HCT116 (cell line): ENCODE measurements at regions not wholly inside any gene's neighbourhood (a gene's known extent, or its start where the extent isn't known, plus 50 kb on each side); places are given as distances from the start of the nearest gene placed in this dataset.

ENCODE experiments used
- ATAC-seq: fragments of 200-7000 bp; cut with Tn5 transposase; 2 replicates; pipeline ENCODE4 v1.9.1; 2020; ENCODE audit warnings: mild to moderate bottlenecking, moderate library complexity
- BruUV-seq: library from RNA; stranded (reverse); fragments of 400-500 nt; replicated peaks from 2 replicates; lab custom pipeline; 2021; lab: Mats Ljungman, UMichigan
- CTCF ChIA-PET: fragments of 300-600 bp; sonication (Branson Sonifier 250); formaldehyde crosslinking; loops from one replicate; lab custom pipeline; 2021; ENCODE audit warnings: antibody characterized with exemption; lab: Charles Lee
- POLR2A ChIA-PET: fragments of 300-600, 350-600 bp; sonication (Branson Sonifier 250); formaldehyde crosslinking; loops from one replicate; lab custom pipeline; 2021; ENCODE audit warnings: antibody characterized with exemption; lab: Charles Lee
- RAD21 ChIA-PET, 2 experiments: fragments of 300-600 bp; sonication (Branson Sonifier 250); formaldehyde crosslinking; loops; one replicate each; lab custom pipeline; 2023; ENCODE audit warnings: low total read pairs in 2 of 2; ENCODE audit not compliant: uncharacterized antibody in 2 of 2, unreplicated experiment in 2 of 2, low non-redundant PET in 1 of 2; lab: Charles Lee
- DNase-seq: peaks from one replicate; pipeline ENCODE4 v3.0.0-alpha.2; 2010; ENCODE audit warnings: low read depth, low spot score
- H2AFZ ChIP-seq: fragments of 200-600 bp; shearing (Covaris generic), sonication (generic); 2 replicates; pipeline ENCODE4 v1.6.1; 2017; ENCODE audit warnings: low read depth, mixed run types, mixed read lengths, antibody characterized with exemption, low read length; ENCODE audit not compliant: poor library complexity, severe bottlenecking
- H3K27ac ChIP-seq: 2 replicates; pipeline ENCODE4 v1.5.1; 2012; ENCODE audit warnings: low read depth, low read length
- H3K27me3 ChIP-seq: fragments of 200-600 bp; sonication (generic); 2 replicates; pipeline ENCODE4 v1.6.1; 2016; ENCODE audit warnings: mixed run types, low read length, mixed read lengths; ENCODE audit not compliant: insufficient read depth
- H3K36me3 ChIP-seq, 2 experiments: fragments of 200-500 bp in 1 of 2; fragments of 200-600 bp in 1 of 2; sonication (Bioruptor generic) in 1 of 2; sonication (generic) in 1 of 2; 2 replicates each; pipeline versions ENCODE4 v1.5.1 to v1.6.1; 2014 to 2016; ENCODE audit warnings: low read length in 2 of 2, inconsistent platforms in 1 of 2, mixed read lengths in 1 of 2, mixed run types in 1 of 2; ENCODE audit not compliant: insufficient read depth in 2 of 2, control insufficient read depth in 1 of 2
- H3K4me1 ChIP-seq, 2 experiments: fragments of 200-600 bp in 1 of 2; sonication (generic) in 1 of 2; 2 replicates each; pipeline versions ENCODE4 v1.5.1 to v1.6.1; 2012 to 2017; ENCODE audit warnings: low read length in 2 of 2, inconsistent platforms in 1 of 2, mild to moderate bottlenecking in 1 of 2, mixed read lengths in 1 of 2, mixed run types in 1 of 2, moderate library complexity in 1 of 2; ENCODE audit not compliant: insufficient read depth in 2 of 2, control insufficient read depth in 1 of 2
- H3K4me2 ChIP-seq: fragments of 200-600 bp; sonication (generic); 2 replicates; pipeline ENCODE4 v1.6.1; 2017; ENCODE audit warnings: mixed run types, low read length, mixed read lengths
- H3K4me3 ChIP-seq, 2 experiments: fragments of 200-600 bp in 1 of 2; sonication (generic) in 1 of 2; replicated peaks in 1 of 2; 2 replicates each; pipeline ENCODE4 v1.5.1; 2011 to 2016; ENCODE audit warnings: low read length in 2 of 2, control low read depth in 1 of 2, low read depth in 1 of 2, mild to moderate bottlenecking in 1 of 2, mixed read lengths in 1 of 2, mixed run types in 1 of 2
- H3K79me2 ChIP-seq: fragments of 200-600 bp; sonication (generic); 2 replicates; pipeline ENCODE4 v1.6.1; 2017; ENCODE audit warnings: mild to moderate bottlenecking, mixed run types, low read length, moderate library complexity, mixed read lengths; ENCODE audit not compliant: insufficient read depth
- H3K9ac ChIP-seq: fragments of 200-600 bp; sonication (generic); 2 replicates; pipeline ENCODE4 v1.6.1; 2016; ENCODE audit warnings: low read length, mixed read lengths
- H3K9me2 ChIP-seq: fragments of 200-600 bp; sonication (generic), shearing (Covaris generic); 2 replicates; pipeline ENCODE4 v1.6.1; 2017; ENCODE audit warnings: mixed run types, mild to moderate bottlenecking, moderate library complexity; ENCODE audit not compliant: insufficient read depth
- H3K9me3 ChIP-seq, 2 experiments: fragments of 200-500 bp in 1 of 2; fragments of 200-600 bp in 1 of 2; sonication (Bioruptor generic) in 1 of 2; sonication (generic) in 1 of 2; 2 replicates each; pipeline ENCODE4 v1.6.1; 2014 to 2017; ENCODE audit warnings: low read length in 2 of 2, mixed read lengths in 2 of 2, inconsistent platforms in 1 of 2, low read depth in 1 of 2, mild to moderate bottlenecking in 1 of 2, mixed run types in 1 of 2, moderate library complexity in 1 of 2; ENCODE audit not compliant: control insufficient read depth in 1 of 2, insufficient read depth in 1 of 2
- H4K20me1 ChIP-seq: fragments of 200-600 bp; sonication (generic), shearing (Covaris generic); 2 replicates; pipeline ENCODE4 v1.6.1; 2017; ENCODE audit warnings: mixed run types, mild to moderate bottlenecking, moderate library complexity; ENCODE audit not compliant: insufficient read depth
- CBX3 ChIP-seq: IDR thresholded peaks from 2 replicates; pipeline ENCODE4 v1.6.1; 2012; ENCODE audit warnings: low read depth
- CEBPB ChIP-seq: IDR thresholded peaks from 2 replicates; pipeline ENCODE4 v1.6.1; 2012; ENCODE audit warnings: low read depth
- EGR1 ChIP-seq: IDR thresholded peaks from 2 replicates; pipeline ENCODE4 v1.6.1; 2012; ENCODE audit warnings: low read depth
- EZH2 ChIP-seq: fragments of 200-600 bp; sonication (generic); IDR thresholded peaks from 2 replicates; pipeline ENCODE4 v1.6.1; 2017; ENCODE audit warnings: antibody characterized with exemption, mixed run types
- FOSL1 ChIP-seq: IDR thresholded peaks from 2 replicates; pipeline ENCODE4 v1.6.1; 2012; ENCODE audit warnings: low read depth
- JUND ChIP-seq: IDR thresholded peaks from 2 replicates; pipeline ENCODE4 v1.6.1; 2012
- MAX ChIP-seq: IDR thresholded peaks from 2 replicates; pipeline ENCODE4 v1.6.1; 2012
- POLR2A ChIP-seq: IDR thresholded peaks from 2 replicates; pipeline ENCODE4 v1.7.0; 2011; ENCODE audit warnings: borderline replicate concordance; ENCODE audit not compliant: insufficient read depth, insufficient read length; ENCODE audit errors: extremely low read depth
- POLR2AphosphoS5 ChIP-seq: IDR thresholded peaks from 2 replicates; pipeline ENCODE4 v1.6.1; 2011; ENCODE audit warnings: mild to moderate bottlenecking, low read depth, low read length, moderate library complexity
- RAD21 ChIP-seq: IDR thresholded peaks from 2 replicates; pipeline ENCODE4 v1.6.1; 2012; ENCODE audit warnings: low read depth, mild to moderate bottlenecking
- SIN3A ChIP-seq: IDR thresholded peaks from 2 replicates; pipeline ENCODE4 v1.6.1; 2012; ENCODE audit warnings: low read depth
- SP1 ChIP-seq: IDR thresholded peaks from 2 replicates; pipeline ENCODE4 v1.6.1; 2012; ENCODE audit warnings: low read depth
- SRF ChIP-seq: IDR thresholded peaks from 2 replicates; pipeline ENCODE4 v1.6.1; 2012; ENCODE audit warnings: low read depth
- TCF7L2 ChIP-seq: IDR thresholded peaks from 2 replicates; pipeline ENCODE4 v1.7.0; 2011; ENCODE audit warnings: borderline replicate concordance, inconsistent platforms; ENCODE audit not compliant: insufficient read depth, insufficient read length; ENCODE audit errors: extremely low read depth
- ZFX ChIP-seq: fragments of 450-650 bp; IDR thresholded peaks from 2 replicates; pipeline ENCODE4 v1.6.1; 2017
- ZNF274 ChIP-seq: fragments of 200-500 bp; sonication (Bioruptor generic); IDR thresholded peaks from 2 replicates; pipeline ENCODE4 v1.6.1; 2014; ENCODE audit warnings: mild to moderate bottlenecking, low read depth, low read length, inconsistent platforms
- intact Hi-C: fragments of 100-400 bp; cut with micrococcal nuclease; formaldehyde crosslinking; loops from 2 replicates; pipeline ENCODE4 v1.10.0; 2022
- TF ChIP-seq, protein P1 (sequence below): IDR thresholded peaks from 2 replicates; pipeline ENCODE4 v1.6.1; 2011; ENCODE audit warnings: mild to moderate bottlenecking, low read length, moderate library complexity; ENCODE audit not compliant: insufficient replicate concordance; ENCODE audit errors: extremely low read depth
- TF ChIP-seq, protein P2 (sequence below), 3 experiments: fragments of 200-600 bp in 1 of 3; sonication (generic) in 1 of 3; IDR thresholded peaks in 2 of 3; conservative IDR thresholded peaks in 1 of 3; 2 replicates each; pipeline ENCODE4 v1.5.1; 2012 to 2017; ENCODE audit warnings: low read depth in 2 of 3, low read length in 2 of 3, antibody characterized with exemption in 1 of 3, borderline replicate concordance in 1 of 3, control low read depth in 1 of 3, mild to moderate bottlenecking in 1 of 3, mixed read lengths in 1 of 3, mixed run types in 1 of 3, moderate library complexity in 1 of 3; ENCODE audit not compliant: insufficient read depth in 1 of 3

DNA sequence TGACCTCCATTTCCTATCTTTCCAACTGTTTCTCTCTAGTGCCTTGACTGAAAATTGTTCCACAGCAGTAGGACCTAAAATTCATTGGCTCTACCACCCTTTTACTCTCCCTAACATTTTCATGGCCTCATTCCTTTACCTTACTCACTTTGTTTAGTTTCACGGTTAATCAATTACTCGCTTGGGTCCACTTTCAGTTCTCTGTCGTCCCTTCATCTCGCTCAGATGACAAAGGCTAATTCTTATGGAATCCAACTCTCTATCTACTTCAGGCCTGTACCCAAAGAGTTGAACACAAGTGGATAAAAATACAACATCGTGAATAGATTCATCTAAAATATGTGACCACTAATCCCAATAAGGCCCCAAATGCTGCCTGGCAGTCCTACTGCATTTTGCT lies 85.9 kb upstream of the ADO start:
- ATAC-seq, result no peak
- POLR2A ChIA-PET, result no interaction called here
- no peaks in the 10 kb centered on the region for H3K9me2 ChIP-seq

GRCh38 chr10:62719061-62719460 lies 85.5 kb upstream of the ADO start:
- Histone ChIP-seq H3K9me2 (no peaks in the 10 kb centered on the region), H3K4me3 (no peak overlapping the region), H3K4me1 (no peaks in the 10 kb centered on the region), H3K27me3 (no peaks in the 10 kb centered on the region), H2AFZ (no peak overlapping the region), H3K27ac (no peak overlapping the region), H3K36me3 (no peaks in the 10 kb centered on the region), H4K20me1 (no peaks in the 10 kb centered on the region), H3K9me3 (no peaks in the 10 kb centered on the region), H3K79me2 (no peaks in the 10 kb centered on the region), H3K4me2 (no peak overlapping the region), H3K9ac (no peak overlapping the region)
- CTCF ChIA-PET, result no interaction called here
- ATAC-seq (no peak), DNase-seq (no peak)
- POLR2A ChIA-PET, result no interaction called here
- no TSS peak for BruUV-seq
- TF ChIP-seq SRF, result no peak
- no peak for TF ChIP-seq POLR2A
- TF ChIP-seq SIN3A, result no peak
- TF ChIP-seq ZNF274, result no peak
- TF ChIP-seq CEBPB, result no peak
- TF ChIP-seq FOSL1, result no peak
- no peak for TF ChIP-seq POLR2AphosphoS5
- no peak for TF ChIP-seq TCF7L2
- no peak for TF ChIP-seq MAX
- no peak for TF ChIP-seq CBX3
- TF ChIP-seq EZH2, result no peak
- TF ChIP-seq EGR1, result no peak
- no peak for TF ChIP-seq RAD21
- TF ChIP-seq, protein P1, sequence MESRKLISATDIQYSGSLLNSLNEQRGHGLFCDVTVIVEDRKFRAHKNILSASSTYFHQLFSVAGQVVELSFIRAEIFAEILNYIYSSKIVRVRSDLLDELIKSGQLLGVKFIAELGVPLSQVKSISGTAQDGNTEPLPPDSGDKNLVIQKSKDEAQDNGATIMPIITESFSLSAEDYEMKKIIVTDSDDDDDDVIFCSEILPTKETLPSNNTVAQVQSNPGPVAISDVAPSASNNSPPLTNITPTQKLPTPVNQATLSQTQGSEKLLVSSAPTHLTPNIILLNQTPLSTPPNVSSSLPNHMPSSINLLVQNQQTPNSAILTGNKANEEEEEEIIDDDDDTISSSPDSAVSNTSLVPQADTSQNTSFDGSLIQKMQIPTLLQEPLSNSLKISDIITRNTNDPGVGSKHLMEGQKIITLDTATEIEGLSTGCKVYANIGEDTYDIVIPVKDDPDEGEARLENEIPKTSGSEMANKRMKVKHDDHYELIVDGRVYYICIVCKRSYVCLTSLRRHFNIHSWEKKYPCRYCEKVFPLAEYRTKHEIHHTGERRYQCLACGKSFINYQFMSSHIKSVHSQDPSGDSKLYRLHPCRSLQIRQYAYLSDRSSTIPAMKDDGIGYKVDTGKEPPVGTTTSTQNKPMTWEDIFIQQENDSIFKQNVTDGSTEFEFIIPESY, result no peak
- no peak for TF ChIP-seq JUND
- TF ChIP-seq, protein P2, sequence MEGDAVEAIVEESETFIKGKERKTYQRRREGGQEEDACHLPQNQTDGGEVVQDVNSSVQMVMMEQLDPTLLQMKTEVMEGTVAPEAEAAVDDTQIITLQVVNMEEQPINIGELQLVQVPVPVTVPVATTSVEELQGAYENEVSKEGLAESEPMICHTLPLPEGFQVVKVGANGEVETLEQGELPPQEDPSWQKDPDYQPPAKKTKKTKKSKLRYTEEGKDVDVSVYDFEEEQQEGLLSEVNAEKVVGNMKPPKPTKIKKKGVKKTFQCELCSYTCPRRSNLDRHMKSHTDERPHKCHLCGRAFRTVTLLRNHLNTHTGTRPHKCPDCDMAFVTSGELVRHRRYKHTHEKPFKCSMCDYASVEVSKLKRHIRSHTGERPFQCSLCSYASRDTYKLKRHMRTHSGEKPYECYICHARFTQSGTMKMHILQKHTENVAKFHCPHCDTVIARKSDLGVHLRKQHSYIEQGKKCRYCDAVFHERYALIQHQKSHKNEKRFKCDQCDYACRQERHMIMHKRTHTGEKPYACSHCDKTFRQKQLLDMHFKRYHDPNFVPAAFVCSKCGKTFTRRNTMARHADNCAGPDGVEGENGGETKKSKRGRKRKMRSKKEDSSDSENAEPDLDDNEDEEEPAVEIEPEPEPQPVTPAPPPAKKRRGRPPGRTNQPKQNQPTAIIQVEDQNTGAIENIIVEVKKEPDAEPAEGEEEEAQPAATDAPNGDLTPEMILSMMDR (IDR thresholded peaks at IDR 0.05 in 2 of 3, conservative IDR thresholded peaks at IDR 0.05 in 1 of 3; ENCODE audit: borderline replicate concordance in 1 of 3, insufficient read depth in 1 of 3, low read depth in 2 of 3, low read length in 2 of 3), result no peak
- no peak for TF ChIP-seq ZFX
- intact Hi-C loops, result no loop called here
- RAD21 ChIA-PET, result no interaction called here

More for the DNA sequence above, 85.9 kb upstream of the ADO start:
- no peak overlapping the region for H3K4me2 ChIP-seq
- no peak overlapping the region for H3K9ac ChIP-seq
- no peak overlapping the region for H2AFZ ChIP-seq
- no peaks in the 10 kb centered on the region for H3K4me1 ChIP-seq
- no peaks in the 10 kb centered on the region for H3K9me3 ChIP-seq
- BruUV-seq, result no TSS peak
- no peaks in the 10 kb centered on the region for H3K27me3 ChIP-seq
- no peak for DNase-seq
- ChIA-PET RAD21 (no interaction called here), CTCF (no interaction called here)
- H3K4me3 ChIP-seq, result no peak overlapping the region
- H3K79me2 ChIP-seq, result no peaks in the 10 kb centered on the region
- H3K36me3 ChIP-seq, result no peaks in the 10 kb centered on the region
- intact Hi-C loops, result no loop called here
- no peak for TF ChIP-seq SP1
- no peak for TF ChIP-seq ZNF274
- no peaks in the 10 kb centered on the region for H4K20me1 ChIP-seq
- H3K27ac ChIP-seq, result no peak overlapping the region
